K562 (cell line): ENCODE measurements at regions not wholly inside any gene's neighbourhood (a gene's known extent, or its start where the extent isn't known, plus 50 kb on each side); places are given as distances from the start of the nearest gene placed in this dataset.

ENCODE experiments used
- ATAC-seq: fragments of 200-7000 bp; cut with Tn5 transposase; 3 replicates; pipeline ENCODE4 v1.9.1; 2020; ENCODE audit warnings: moderate library complexity
- BruUV-seq: library from RNA; stranded (reverse); fragments of 400-500 nt; replicated peaks from 2 replicates; lab custom pipeline; 2021; lab: Mats Ljungman, UMichigan
- CTCF ChIA-PET: fragments of 300-600 bp; formaldehyde crosslinking; extraction: SDS; loops from one replicate; lab custom pipeline; 2021; ENCODE audit warnings: low intra/inter-chr PET ratio; lab: Yijun Ruan, JAX
- POLR2A ChIA-PET: fragments of 300-600, 350-650 bp; sonication (Branson Sonifier 250); formaldehyde crosslinking; extraction: SDS; loops from one replicate; lab custom pipeline; 2021; ENCODE audit warnings: antibody characterized with exemption, inconsistent platforms; lab: Yijun Ruan, JAX
- DNase-seq, 4 experiments: peaks; one replicate each; pipeline versions ENCODE4 v3.0.0 to v3.0.0-alpha.2; 2011 to 2018; ENCODE audit warnings: low spot score in 3 of 4, mixed read lengths in 3 of 4; ENCODE audit errors: extremely low read depth in 1 of 4
- FAIRE-seq: peaks from 2 replicates; lab custom pipeline; 2011; peaks lifted over from hg19 to GRCh38; lab: Jason Lieb, UNC
- H2AFZ ChIP-seq: 2 replicates; pipeline ENCODE4 v1.6.0; 2011; ENCODE audit warnings: low read depth, low read length, control low read depth, inconsistent platforms
- H3K27ac ChIP-seq: fragments of 200-600 bp; 3 replicates; pipeline ENCODE4 v1.8.0; 2011; ENCODE audit warnings: low read depth, mild to moderate bottlenecking, control low read depth, inconsistent platforms, low read length, moderate library complexity, mixed read lengths; ENCODE audit errors: extremely low read depth
- H3K27me3 ChIP-seq, 2 experiments: fragments of 300-600 bp in 1 of 2; 2 replicates in 1 of 2; 3 replicates in 1 of 2; pipeline versions ENCODE4 v1.6.0 to v1.8.0; 2011; ENCODE audit warnings: inconsistent platforms in 2 of 2, low read length in 2 of 2, mild to moderate bottlenecking in 1 of 2, mixed read lengths in 1 of 2, moderate library complexity in 1 of 2; ENCODE audit not compliant: control insufficient read depth in 2 of 2, insufficient read depth in 2 of 2
- H3K36me3 ChIP-seq: fragments of 300-600 bp; 3 replicates; pipeline ENCODE4 v1.8.0; 2011; ENCODE audit warnings: mild to moderate bottlenecking, low read length, inconsistent platforms; ENCODE audit not compliant: control insufficient read depth, insufficient read depth
- H3K4me1 ChIP-seq, 2 experiments: fragments of 200-600 bp in 1 of 2; replicated peaks in 1 of 2; 2 replicates in 1 of 2; 3 replicates in 1 of 2; pipeline versions ENCODE4 v1.5.1 to v1.8.0; 2011; ENCODE audit warnings: inconsistent platforms in 2 of 2, low read length in 2 of 2, mild to moderate bottlenecking in 1 of 2, mixed read lengths in 1 of 2, moderate library complexity in 1 of 2; ENCODE audit not compliant: control insufficient read depth in 2 of 2, insufficient read depth in 2 of 2
- H3K4me2 ChIP-seq: 2 replicates; pipeline ENCODE4 v1.6.1; 2011; ENCODE audit warnings: low read length, control low read depth, inconsistent platforms, mixed read lengths; ENCODE audit not compliant: insufficient read depth
- H3K4me3 ChIP-seq: fragments of 200-600 bp; sonication (generic), shearing (Covaris generic); 2 replicates; pipeline ENCODE4 v1.5.1; 2016; ENCODE audit warnings: control low read depth, inconsistent platforms
- H3K79me2 ChIP-seq: fragments of 200-600 bp; 3 replicates; pipeline ENCODE4 v1.8.0; 2011; ENCODE audit warnings: low read length, inconsistent platforms; ENCODE audit not compliant: control insufficient read depth, insufficient read depth
- H3K9ac ChIP-seq, 2 experiments: 2 replicates each; pipeline versions ENCODE4 v1.6.0 to v1.6.1; 2011; ENCODE audit warnings: low read depth in 2 of 2, low read length in 2 of 2, control low read depth in 1 of 2, inconsistent platforms in 1 of 2, mild to moderate bottlenecking in 1 of 2, mixed read lengths in 1 of 2; ENCODE audit not compliant: insufficient read depth in 1 of 2
- H3K9me1 ChIP-seq: one replicate; pipeline ENCODE4 v1.6.0; 2011; ENCODE audit warnings: inconsistent platforms, mild to moderate bottlenecking, low read length, moderate library complexity; ENCODE audit not compliant: control insufficient read depth, insufficient read depth
- H3K9me3 ChIP-seq: replicated peaks from 2 replicates; pipeline ENCODE4 v1.5.1; 2011; ENCODE audit warnings: low read depth, low read length, inconsistent platforms; ENCODE audit not compliant: control insufficient read depth, insufficient read depth
- H4K20me1 ChIP-seq: replicated peaks from 2 replicates; pipeline ENCODE4 v1.6.1; 2011; ENCODE audit warnings: low read length, inconsistent platforms, mixed read lengths; ENCODE audit not compliant: control insufficient read depth, insufficient read depth
- CEBPG ChIP-seq, 3 experiments: fragments of 200-800 bp in 1 of 3; sonication (Bioruptor generic) in 1 of 3; sonication (generic) in 1 of 3; formaldehyde crosslinking in 1 of 3; IDR thresholded peaks in 2 of 3; conservative IDR thresholded peaks in 1 of 3; 2 replicates each; pipeline versions ENCODE4 v1.6.1 to v1.8.0; 2016 to 2022; ENCODE audit warnings: missing compliant biosample characterization in 2 of 3, missing genetic modification characterization in 2 of 3, mild to moderate bottlenecking in 1 of 3, missing genetic modification reagents in 1 of 3
- CLOCK ChIP-seq: fragments of 250-450 bp; sonication (Bioruptor Pico); IDR thresholded peaks from 2 replicates; pipeline ENCODE4 v1.4.0; 2020; ENCODE audit warnings: mild to moderate bottlenecking, moderate library complexity, borderline replicate concordance
- HDAC1 ChIP-seq, 2 experiments: fragments of 450-650 bp; IDR thresholded peaks; 2 replicates each; pipeline ENCODE4 v1.6.1; 2016 to 2017; ENCODE audit warnings: inconsistent platforms in 1 of 2, mild to moderate bottlenecking in 1 of 2, moderate library complexity in 1 of 2
- KLF16 ChIP-seq: IDR thresholded peaks from 2 replicates; pipeline ENCODE4 v1.6.1; 2016; ENCODE audit warnings: antibody characterized with exemption
- NFRKB ChIP-seq: fragments of 450-650 bp; IDR thresholded peaks from 2 replicates; pipeline ENCODE4 v1.6.1; 2016; ENCODE audit warnings: low read depth
- SLC30A9 ChIP-seq: fragments of 250-450 bp; sonication (Bioruptor Pico); IDR thresholded peaks from 2 replicates; pipeline ENCODE4 v1.8.0; 2022; ENCODE audit warnings: mild to moderate bottlenecking, moderate library complexity
- SMARCC2 ChIP-seq: fragments of 450-650 bp; IDR thresholded peaks from 2 replicates; pipeline ENCODE4 v1.6.1; 2017; ENCODE audit warnings: antibody characterized with exemption, moderate library complexity, mild to moderate bottlenecking, low read depth
- TAF1 ChIP-seq: IDR thresholded peaks from 2 replicates; pipeline ENCODE4 v1.6.1; 2011; ENCODE audit warnings: mild to moderate bottlenecking, low read length, moderate library complexity; ENCODE audit not compliant: insufficient read depth, control insufficient read depth, severe bottlenecking; ENCODE audit errors: extremely low read depth
- U2AF1 ChIP-seq: fragments of 200-400 bp; formaldehyde crosslinking; optimal IDR thresholded peaks from 2 replicates; pipeline ENCODE3; 2017; ENCODE audit warnings: mild to moderate bottlenecking, low read depth, low read length, moderate library complexity
- WGBS: fragments of 100-300 bp; shearing (Covaris generic); methylation state at CpG from one replicate; pipeline ENCODE4 v1.1.6; 2016; ENCODE audit warnings: low coverage, mixed read lengths; ENCODE audit not compliant: insufficient coverage; ENCODE audit errors: missing lambda C conversion rate; 5-methylcytosine and 5-hydroxymethylcytosine counted together
- in situ Hi-C: fragments of 300-500 bp; cut with MboI; formaldehyde crosslinking; loops from 4 replicates; pipeline ENCODE4 v1.15.0; 2018; ENCODE audit warnings: inconsistent platforms, mixed read lengths
- intact Hi-C: fragments of 100-400 bp; cut with micrococcal nuclease; formaldehyde crosslinking; loops from 2 replicates; pipeline ENCODE4 v1.14.2; 2022
- TF ChIP-seq, protein P1 (sequence below): sonication (generic); formaldehyde crosslinking; IDR thresholded peaks from 2 replicates; pipeline ENCODE4 v1.8.1; 2022; ENCODE audit warnings: missing genetic modification reagents
- TF ChIP-seq, protein P2 (sequence below): sonication (generic); formaldehyde crosslinking; IDR thresholded peaks from 2 replicates; pipeline ENCODE4 v1.8.1; 2022; ENCODE audit warnings: missing genetic modification reagents

- TF ChIP-seq, protein P1, sequence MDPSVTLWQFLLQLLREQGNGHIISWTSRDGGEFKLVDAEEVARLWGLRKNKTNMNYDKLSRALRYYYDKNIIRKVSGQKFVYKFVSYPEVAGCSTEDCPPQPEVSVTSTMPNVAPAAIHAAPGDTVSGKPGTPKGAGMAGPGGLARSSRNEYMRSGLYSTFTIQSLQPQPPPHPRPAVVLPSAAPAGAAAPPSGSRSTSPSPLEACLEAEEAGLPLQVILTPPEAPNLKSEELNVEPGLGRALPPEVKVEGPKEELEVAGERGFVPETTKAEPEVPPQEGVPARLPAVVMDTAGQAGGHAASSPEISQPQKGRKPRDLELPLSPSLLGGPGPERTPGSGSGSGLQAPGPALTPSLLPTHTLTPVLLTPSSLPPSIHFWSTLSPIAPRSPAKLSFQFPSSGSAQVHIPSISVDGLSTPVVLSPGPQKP (CRISPR knock-in tag) = no peak
- TF ChIP-seq CEBPG (CRISPR knock-in tag; IDR thresholded peaks at IDR 0.05) (no peak), CEBPG (tag; conservative IDR thresholded peaks at IDR 0.05 in 1 of 2, IDR thresholded peaks at IDR 0.05 in 1 of 2) (peak in 1 of 2 experiments; percentile 87; a peak in 2 of 4 replicates), HDAC1 (IDR thresholded peaks at IDR 0.05) (no peak), TAF1 (no peak), KLF16 (no peak), U2AF1 (no peak)
- TF ChIP-seq, protein P2, sequence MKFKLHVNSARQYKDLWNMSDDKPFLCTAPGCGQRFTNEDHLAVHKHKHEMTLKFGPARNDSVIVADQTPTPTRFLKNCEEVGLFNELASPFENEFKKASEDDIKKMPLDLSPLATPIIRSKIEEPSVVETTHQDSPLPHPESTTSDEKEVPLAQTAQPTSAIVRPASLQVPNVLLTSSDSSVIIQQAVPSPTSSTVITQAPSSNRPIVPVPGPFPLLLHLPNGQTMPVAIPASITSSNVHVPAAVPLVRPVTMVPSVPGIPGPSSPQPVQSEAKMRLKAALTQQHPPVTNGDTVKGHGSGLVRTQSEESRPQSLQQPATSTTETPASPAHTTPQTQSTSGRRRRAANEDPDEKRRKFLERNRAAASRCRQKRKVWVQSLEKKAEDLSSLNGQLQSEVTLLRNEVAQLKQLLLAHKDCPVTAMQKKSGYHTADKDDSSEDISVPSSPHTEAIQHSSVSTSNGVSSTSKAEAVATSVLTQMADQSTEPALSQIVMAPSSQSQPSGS (CRISPR knock-in tag) = no peak
Measured at GRCh38 chr9:106172265-106172664, 477.9 kb downstream of the TMEM38B start (continued).

DNA sequence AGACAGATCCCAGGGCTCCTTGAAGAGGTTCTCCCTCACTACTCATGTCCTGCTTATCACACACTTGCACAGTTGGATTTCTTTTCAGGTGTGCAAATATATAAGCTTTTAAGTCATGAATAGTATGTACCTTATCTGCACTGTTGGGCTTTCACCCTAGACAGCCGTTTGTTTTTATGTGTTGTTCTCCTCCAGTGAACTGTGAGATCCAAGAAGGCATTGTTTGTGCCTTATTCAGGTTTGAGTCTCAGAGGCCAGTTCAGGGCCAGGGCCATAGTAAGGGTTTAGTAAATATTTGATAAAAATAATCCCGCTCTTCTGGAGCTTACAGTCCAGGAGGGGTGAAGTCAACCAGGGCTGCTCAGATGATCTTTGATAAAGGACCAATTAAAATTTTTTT, 480.0 kb downstream of the TMEM38B start:
- Histone ChIP-seq H3K36me3 (no peaks in the 10 kb centered on the region), H3K9ac (no peak overlapping the region), H3K4me1 (no peaks in the 10 kb centered on the region), H3K9me1 (no peaks in the 10 kb centered on the region), H3K79me2 (no peaks in the 10 kb centered on the region), H3K9me3 (peaks cover 2% of the 10 kb centered on the region; the same call in 1 of the 2 replicates), H3K4me2 (no peak overlapping the region), H3K27me3 (no peaks in the 10 kb centered on the region), H3K4me3 (no peak overlapping the region), H3K27ac (no peak overlapping the region), H4K20me1 (no peaks in the 10 kb centered on the region), H2AFZ (no peak overlapping the region)
- DNase-seq (no peak), FAIRE-seq (no peak), ATAC-seq (no peak)
- intact Hi-C loops (no loop called here), in situ Hi-C loops (no loop called here)
- ChIA-PET CTCF (no interaction called here), POLR2A (no interaction called here)
- 0% methylated on average over 2 of the region's 2 CpGs for WGBS
- BruUV-seq = no TSS peak
- TF ChIP-seq SLC30A9 (CRISPR knock-in tag) (no peak), SMARCC2 (no peak), NFRKB (no peak), CLOCK (CRISPR knock-in tag) (no peak)
